ENCODE measurements at regions not wholly inside any gene's neighbourhood (a gene's known extent, or its start where the extent isn't known, plus 50 kb on each side); places are given as distances from the start of the nearest gene placed in this dataset.

DNA sequence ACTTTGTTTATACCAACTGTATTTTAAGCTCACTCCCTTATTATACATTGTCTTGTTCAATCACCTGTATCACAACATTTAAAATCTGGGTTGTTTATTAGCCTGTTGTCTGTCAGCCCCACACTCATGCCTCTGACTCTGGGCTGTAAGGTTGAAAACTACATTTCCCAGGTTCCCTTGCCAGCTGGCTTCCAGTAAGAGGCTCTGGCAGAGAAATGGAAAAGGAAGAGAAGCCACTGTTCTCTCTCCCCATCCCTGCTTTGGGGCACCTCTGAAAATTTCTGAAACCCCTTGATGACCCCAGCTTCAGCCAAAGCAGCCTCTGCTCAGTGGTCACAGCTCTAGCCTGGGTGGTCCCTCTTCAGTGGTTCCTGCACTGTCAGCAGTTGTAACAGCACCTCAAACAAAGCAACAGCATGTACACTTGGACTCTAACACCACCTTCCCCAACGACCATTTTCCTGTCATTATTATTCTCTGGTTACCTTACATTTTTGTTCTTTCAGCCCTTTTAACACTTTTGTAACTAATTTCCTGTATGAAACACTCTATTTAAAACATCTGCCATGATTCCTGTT is 108.9 kb upstream of the LGALSL start:
- DNase-seq = no peak

GRCh38 chr2:64345998-64346397 is 108.0 kb upstream of the LGALSL start:
- DNase-seq = no peak

- peak; percentile 22 for DNase-seq
Observed at GRCh38 chr2:64348386-64349130, 105.4 kb upstream of the LGALSL start.

DNA sequence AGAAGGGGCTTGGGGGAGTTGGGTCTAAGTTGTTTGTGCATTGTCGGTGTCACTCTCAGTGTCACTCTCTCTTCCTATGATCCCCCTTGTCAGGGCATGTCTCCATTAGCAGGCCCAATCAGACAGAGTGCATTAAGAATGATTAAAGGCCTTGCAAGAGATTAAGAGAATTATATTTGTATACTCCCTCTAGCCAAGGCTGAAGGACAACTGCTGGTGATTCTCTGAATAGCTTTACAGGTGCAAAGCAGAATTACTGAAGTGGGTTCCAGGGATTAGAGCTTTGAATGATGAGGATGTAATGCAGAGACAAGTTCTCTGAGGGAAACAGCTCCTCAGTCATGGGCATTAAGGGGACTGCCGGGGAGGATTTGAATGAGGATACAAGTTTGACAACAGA is 104.8 kb upstream of the LGALSL start:
- no peak for DNase-seq

DNA sequence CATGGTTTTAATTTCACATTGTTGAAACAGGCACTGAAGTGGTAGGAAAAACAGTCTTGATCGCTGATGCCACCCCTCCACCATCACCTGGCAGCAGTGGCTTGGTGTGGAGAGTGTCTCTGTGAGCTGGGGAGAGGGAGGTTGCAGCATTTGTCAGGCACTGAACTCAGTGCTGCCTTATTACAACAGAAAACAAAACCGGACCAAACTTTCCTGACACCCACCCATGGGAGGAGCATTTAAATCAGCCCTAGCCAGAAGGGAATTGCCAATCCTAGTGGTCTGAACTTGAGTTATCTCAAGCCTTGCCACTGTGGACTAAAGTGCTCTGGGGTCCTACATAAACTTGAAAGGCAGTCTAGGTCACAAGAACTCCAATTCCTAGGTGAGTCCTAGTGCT is 103.0 kb upstream of the LGALSL start:
- no peak for DNase-seq

- no peak for DNase-seq
Observed at GRCh38 chr2:64352292-64352691, 101.7 kb upstream of the LGALSL start.

GRCh38 chr2:64354857-64355680 is 98.9 kb upstream of the LGALSL start:
- peak; percentile 77 for DNase-seq

GRCh38 chr2:64356906-64357305 is 97.1 kb upstream of the LGALSL start:
- DNase-seq = no peak

- DNase-seq = peak; percentile 22
Observed at GRCh38 chr2:64359171-64359891, 94.6 kb upstream of the LGALSL start.

GRCh38 chr2:64359892-64360657 is 93.9 kb upstream of the LGALSL start:
- DNase-seq = peak; percentile 92

GRCh38 chr2:64361151-64361938 is 92.6 kb upstream of the LGALSL start:
- no peak for DNase-seq

GRCh38 chr2:64362562-64363026 is 91.4 kb upstream of the LGALSL start:
- no peak for DNase-seq

GRCh38 chr2:64363140-64363539 is 90.8 kb upstream of the LGALSL start:
- no peak for DNase-seq

DNA sequence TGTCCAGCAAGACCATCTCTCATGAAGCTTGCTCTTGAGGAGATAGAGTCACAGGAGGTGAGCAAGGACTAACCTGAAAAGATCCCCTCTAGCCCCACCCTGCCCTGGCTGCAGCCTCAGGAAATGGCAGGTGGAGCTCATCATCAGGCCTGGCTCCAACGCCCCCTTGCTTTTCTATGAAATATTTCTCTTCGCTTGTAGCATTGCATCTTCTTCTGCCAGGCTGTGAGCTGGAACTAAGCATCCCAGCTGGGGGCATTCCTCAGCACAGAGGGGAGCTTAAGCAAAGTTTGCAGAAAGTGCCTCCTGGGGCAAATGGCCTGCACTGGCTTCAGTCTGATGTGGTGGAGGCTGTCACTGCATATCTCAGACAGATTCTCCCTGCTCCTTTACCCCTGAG is 90.1 kb upstream of the LGALSL start:
- DNase-seq = no peak

- DNase-seq = no peak
Observed at GRCh38 chr2:64367444-64368232, 86.3 kb upstream of the LGALSL start.

- DNase-seq = no peak
Observed at GRCh38 chr2:64369706-64370105, 84.3 kb upstream of the LGALSL start.

- DNase-seq = no peak
Observed at GRCh38 chr2:64371727-64372126, 82.2 kb upstream of the LGALSL start.

DNA sequence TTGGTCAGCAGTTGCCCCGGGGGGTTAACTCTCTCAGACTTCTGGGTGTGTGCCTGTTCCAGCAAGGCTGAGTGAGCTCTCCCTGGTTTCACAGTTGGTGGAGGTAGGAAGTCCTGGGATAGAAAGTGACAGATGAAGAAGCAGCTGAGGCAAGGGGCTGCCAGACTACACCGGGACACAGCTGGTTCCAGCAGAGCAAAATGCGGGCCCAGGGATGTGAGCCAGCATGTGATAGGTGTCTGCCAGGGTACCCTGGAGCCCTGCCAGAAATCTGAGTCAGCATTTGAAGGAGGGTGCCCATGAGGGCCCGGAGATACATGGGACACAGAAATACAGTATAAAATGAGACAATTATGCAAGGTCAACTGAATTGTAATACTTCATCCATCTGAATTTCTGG is 79.3 kb upstream of the LGALSL start:
- DNase-seq = no peak

GRCh38 chr2:64376926-64377325 is 77.0 kb upstream of the LGALSL start:
- no peak for DNase-seq

DNA sequence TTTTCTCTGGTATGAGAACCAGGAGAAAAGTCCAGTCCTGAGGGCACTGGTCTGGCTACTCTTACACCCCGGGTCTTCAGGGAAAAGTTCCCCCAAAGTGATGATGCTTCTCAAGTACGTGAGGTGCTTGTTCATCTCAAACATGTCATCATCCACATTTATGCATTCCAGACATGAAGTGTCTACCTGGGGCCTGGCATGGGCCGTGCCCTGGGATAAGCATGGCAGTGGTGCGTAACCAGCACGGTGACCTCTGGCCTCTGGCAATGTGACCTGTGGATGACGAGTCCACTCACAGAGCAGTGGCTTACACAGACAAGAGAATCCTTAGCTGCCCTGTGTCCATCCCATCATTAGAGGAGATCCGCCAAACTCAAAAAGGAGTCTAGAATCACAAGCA is 74.8 kb upstream of the LGALSL start:
- no peak for DNase-seq
